Spinal cord (tissue), 9 donors: ENCODE measurements at regions not wholly inside any gene's neighbourhood (a gene's known extent, or its start where the extent isn't known, plus 50 kb on each side); places are given as distances from the start of the nearest gene placed in this dataset.

Experiments
- DNase-seq, 6 donors: peaks; one replicate each; pipeline versions ENCODE4 v3.0.0 to v3.0.0-alpha.2; 2013 to 2015; ENCODE audit warnings: low spot score in 6 of 6, low read depth in 4 of 6
- H3K27ac ChIP-seq: one replicate; pipeline ENCODE4 v1.5.1; 2013; ENCODE audit warnings: low read depth, low read length, control low read depth
- H3K27me3 ChIP-seq: one replicate; pipeline ENCODE4 v1.6.1; 2013; ENCODE audit warnings: low read length; ENCODE audit not compliant: control insufficient read depth, insufficient read depth
- H3K36me3 ChIP-seq: one replicate; pipeline ENCODE4 v1.6.1; 2013; ENCODE audit warnings: low read length; ENCODE audit not compliant: control insufficient read depth, insufficient read depth
- H3K4me1 ChIP-seq: one replicate; pipeline ENCODE4 v1.6.1; 2013; ENCODE audit warnings: low read length; ENCODE audit not compliant: control insufficient read depth, insufficient read depth
- H3K4me3 ChIP-seq: one replicate; pipeline ENCODE4 v1.5.1; 2013; ENCODE audit warnings: low read depth, low read length, control low read depth
- H3K9me3 ChIP-seq: one replicate; pipeline ENCODE4 v1.6.1; 2013; ENCODE audit warnings: low read length; ENCODE audit not compliant: control insufficient read depth, insufficient read depth
- WGBS: methylation state at CpG from one replicate; pipeline ENCODE4 v1.1.5; 2013; ENCODE audit warnings: missing lambda C conversion rate; ENCODE audit not compliant: insufficient coverage; 5-methylcytosine and 5-hydroxymethylcytosine counted together
- donor health status: healthy.

DNA sequence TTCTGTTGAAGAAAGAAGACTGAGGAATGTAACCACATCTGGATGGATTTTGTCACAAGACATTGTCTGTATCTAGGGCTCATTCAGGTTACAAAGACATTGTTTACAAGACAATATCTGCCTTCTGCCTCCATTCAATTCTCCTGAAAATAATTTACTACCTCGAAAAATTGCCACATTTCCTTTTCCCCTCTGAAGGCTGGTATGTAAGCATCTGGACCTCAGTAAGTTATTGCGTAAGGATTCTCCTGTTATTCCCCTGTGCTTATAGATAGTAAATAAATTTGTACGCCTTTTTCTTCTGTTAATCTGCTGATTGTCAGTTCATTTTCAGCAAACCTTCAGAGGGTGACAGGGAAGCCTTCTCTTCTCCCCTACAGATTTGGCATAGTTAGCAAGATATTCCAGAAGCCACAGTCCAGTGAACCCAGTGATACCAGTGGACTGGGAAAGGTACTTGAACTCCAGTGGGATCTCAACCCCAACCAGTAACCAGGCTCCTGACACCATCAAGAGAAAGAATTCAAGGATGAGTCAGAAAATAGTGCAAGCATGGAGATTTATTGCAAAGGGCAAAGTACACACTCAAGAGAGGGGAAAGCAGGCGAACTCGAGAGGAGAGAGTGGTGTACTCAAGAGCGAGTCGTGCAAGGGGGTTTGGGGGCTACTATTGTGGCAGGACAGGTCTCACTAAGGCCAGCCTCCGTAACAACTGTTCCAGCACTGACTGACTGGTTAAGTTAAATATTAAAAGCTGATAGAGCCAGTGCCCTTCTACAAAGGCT, 706.9 kb upstream of the GHITM start:
- Histone ChIP-seq H3K9me3 (no peaks in the 10 kb centered on the region), H3K4me3 (no peak overlapping the region), H3K27ac (no peak overlapping the region), H3K4me1 (no peaks in the 10 kb centered on the region), H3K27me3 (no peaks in the 10 kb centered on the region), H3K36me3 (no peaks in the 10 kb centered on the region)
- WGBS: 45% methylated on average over 6 of the region's 8 CpGs
- DNase-seq: no peak

DNA sequence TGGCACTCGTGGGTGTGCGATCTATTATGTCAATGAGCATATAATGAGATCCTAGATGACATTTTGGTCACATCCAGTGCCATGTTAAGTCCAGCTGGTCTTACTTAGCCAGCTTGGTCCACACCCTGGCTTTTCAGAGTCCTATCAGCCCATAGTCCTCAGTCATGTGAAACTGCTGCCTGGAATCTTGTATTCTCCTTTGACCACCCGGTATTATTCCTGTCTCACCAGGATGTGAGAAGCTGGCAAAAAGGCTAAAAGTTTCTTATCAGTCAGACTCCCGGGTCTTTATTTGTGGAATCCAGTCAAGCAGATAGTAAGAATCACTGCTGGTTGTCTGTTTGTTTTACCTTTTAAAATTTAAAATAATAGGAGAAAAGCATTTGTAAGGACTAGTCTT, 705.6 kb upstream of the GHITM start:
- Histone ChIP-seq H3K4me1 (no peaks in the 10 kb centered on the region), H3K36me3 (no peaks in the 10 kb centered on the region), H3K27ac (no peak overlapping the region), H3K27me3 (no peaks in the 10 kb centered on the region), H3K4me3 (no peak overlapping the region), H3K9me3 (no peaks in the 10 kb centered on the region)
- no peak for DNase-seq
- WGBS: 75% methylated on average over 3 of the region's 4 CpGs

DNA sequence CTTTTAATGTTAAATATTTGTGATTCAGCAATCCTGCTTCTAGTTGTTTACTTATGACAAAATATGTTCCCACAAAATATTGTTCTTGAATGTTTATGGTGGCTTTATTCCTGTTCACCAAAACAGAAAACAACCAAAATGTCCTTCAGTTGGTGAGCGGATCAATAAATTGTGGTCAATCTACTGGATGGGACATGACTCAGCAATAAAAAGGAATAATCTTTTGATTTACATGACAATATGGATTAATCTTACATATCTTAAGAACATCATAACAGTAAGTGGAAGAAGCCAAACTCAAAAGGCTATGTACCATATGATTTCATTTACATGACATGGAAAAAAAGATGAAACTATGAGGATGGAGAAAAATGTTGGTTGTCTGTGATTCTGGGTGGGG, 691.3 kb upstream of the GHITM start:
- no peak overlapping the region for H3K27ac ChIP-seq
- no peaks in the 10 kb centered on the region for H3K36me3 ChIP-seq
- H3K27me3 ChIP-seq: no peaks in the 10 kb centered on the region
- no peaks in the 10 kb centered on the region for H3K4me1 ChIP-seq
- no peak for DNase-seq
- WGBS: no CpG with 5 or more reads among the region's 1 CpG
- no peaks in the 10 kb centered on the region for H3K9me3 ChIP-seq
- no peak overlapping the region for H3K4me3 ChIP-seq

DNA sequence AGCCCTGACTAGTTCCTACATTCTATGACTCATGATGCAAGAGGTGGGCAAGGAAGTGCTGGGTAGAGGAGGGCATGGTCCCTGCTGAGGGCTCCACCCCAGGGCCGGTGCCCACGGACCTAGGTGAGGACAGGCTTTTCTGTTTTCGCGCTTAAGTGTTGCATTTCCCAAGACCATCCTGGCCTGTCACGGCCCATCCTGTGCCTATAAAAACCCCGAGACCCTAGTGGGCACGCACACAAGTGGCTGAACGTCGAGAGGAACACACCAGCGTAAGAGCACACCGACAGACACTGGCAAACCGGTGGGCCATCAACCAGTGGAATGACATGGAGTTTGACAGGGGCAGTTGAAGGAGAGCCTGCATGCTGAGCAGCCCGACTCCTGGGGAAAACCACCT, 680.7 kb upstream of the GHITM start:
- no peaks in the 10 kb centered on the region for H3K27me3 ChIP-seq

DNA sequence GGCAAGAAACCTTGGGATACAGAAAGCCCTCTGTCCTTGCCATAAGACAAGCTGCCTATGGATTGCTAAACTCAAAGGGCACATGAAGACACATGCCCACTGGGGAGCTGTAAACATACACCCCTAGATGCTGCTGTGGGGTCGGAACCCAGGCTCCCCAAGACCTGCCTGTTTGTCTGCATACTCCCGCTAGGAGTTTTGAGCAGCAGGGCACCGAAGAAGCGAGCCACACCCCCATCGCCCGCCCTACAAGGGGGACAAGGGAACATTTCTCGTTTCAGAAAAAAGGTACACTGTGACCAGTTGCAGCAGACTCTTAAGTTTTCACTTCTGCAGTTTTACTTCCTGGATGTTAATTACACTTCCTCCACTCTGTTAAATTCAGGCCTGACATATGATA, 680.2 kb upstream of the GHITM start:
- Histone ChIP-seq H3K27ac (no peak overlapping the region), H3K27me3 (no peaks in the 10 kb centered on the region), H3K9me3 (no peaks in the 10 kb centered on the region), H3K4me3 (no peak overlapping the region), H3K4me1 (no peaks in the 10 kb centered on the region), H3K36me3 (no peaks in the 10 kb centered on the region)
- WGBS: 94% methylated on average over 7 of the region's 7 CpGs
- DNase-seq: no peak

More for the DNA sequence above, 680.7 kb upstream of the GHITM start:
- DNase-seq: no peak
- Histone ChIP-seq H3K9me3 (no peaks in the 10 kb centered on the region), H3K27ac (no peak overlapping the region), H3K4me1 (no peaks in the 10 kb centered on the region), H3K36me3 (no peaks in the 10 kb centered on the region), H3K4me3 (no peak overlapping the region)
- whole genome bisulfite sequencing: 98% methylated on average over 13 of the region's 13 CpGs

DNA sequence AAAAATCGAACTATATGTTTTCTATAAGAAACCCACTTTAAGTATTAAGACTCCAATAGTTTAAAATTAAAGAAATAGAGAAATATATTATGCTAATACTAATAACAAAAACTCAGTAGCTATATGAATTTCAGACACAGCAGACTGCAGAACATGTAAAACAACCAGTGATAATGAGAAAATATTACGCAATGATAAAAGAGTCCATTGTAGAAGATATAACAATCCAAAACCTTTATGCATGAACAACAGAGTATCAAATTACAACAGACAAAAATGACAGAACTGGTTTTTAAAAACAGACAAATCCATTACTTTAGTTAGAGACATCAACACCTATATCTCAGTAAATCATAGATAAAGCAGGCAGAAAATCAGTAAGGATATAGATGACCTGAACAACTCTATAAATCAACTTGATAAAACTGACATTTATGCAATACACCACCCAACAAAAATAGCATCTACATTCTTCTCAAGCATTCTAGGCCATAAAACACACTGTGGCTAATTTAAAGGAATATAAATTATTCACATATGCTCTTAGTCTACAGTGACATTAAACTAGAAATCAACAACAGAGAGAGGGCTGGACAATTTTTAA, 669.5 kb upstream of the GHITM start:
- no CpG with 5 or more reads among the region's 2 CpGs for WGBS

DNA sequence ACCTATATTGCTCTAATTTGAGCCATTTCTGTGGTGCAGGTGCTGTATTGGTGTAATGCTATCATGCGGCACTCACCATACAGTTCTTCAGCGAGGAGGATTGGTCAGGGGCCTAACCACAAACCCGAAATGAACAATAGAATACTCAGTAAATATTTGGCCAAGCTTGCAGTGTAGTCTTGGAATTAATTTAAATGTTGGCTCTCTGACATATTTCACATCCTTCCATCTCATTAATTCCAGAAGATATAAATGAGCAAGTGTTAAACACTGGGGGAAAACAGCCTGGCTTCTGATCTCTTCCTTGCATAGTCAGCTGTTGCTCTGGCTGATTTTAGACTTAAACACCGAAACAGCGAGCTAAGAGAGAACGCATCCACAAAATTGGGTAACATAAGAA, 663.1 kb upstream of the GHITM start:
- H3K9me3 ChIP-seq: no peaks in the 10 kb centered on the region
- DNase-seq: no peak
- H3K27ac ChIP-seq: no peak overlapping the region
- no peaks in the 10 kb centered on the region for H3K4me1 ChIP-seq
- H3K36me3 ChIP-seq: no peaks in the 10 kb centered on the region
- no CpG with 5 or more reads among the region's 6 CpGs for WGBS
- no peak overlapping the region for H3K4me3 ChIP-seq
- H3K27me3 ChIP-seq: no peaks in the 10 kb centered on the region

More for the DNA sequence above, 669.5 kb upstream of the GHITM start:
- DNase-seq: no peak
- no peak overlapping the region for H3K4me3 ChIP-seq
- no peaks in the 10 kb centered on the region for H3K27me3 ChIP-seq
- no peak overlapping the region for H3K27ac ChIP-seq
- H3K4me1 ChIP-seq: no peaks in the 10 kb centered on the region
- H3K36me3 ChIP-seq: no peaks in the 10 kb centered on the region
- no peaks in the 10 kb centered on the region for H3K9me3 ChIP-seq

DNA sequence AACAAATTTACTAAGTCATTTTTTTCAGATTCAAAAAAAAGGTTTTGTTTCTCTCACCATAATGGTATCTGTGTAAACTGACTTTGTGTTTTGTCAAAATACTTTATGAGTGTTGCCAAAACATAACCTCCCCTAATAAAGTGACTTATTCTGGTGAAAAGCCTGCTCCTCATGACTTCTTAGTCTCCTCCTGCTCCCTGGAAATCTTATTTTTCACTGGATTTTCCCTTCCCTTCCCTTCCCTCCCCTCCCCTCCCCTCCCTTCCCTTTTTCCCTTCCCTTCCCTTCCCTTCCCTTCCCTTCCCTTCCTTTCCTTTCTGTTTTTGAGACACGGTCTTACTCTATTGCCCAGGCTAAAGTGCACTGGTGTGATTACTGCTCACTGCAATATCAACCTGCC, 650.1 kb upstream of the GHITM start:
- DNase-seq: no peak
- WGBS: 80% methylated on average over 1 of the region's 1 CpG
- Histone ChIP-seq H3K4me3 (no peak overlapping the region), H3K36me3 (no peaks in the 10 kb centered on the region), H3K27ac (no peak overlapping the region), H3K4me1 (no peaks in the 10 kb centered on the region), H3K27me3 (no peaks in the 10 kb centered on the region), H3K9me3 (no peaks in the 10 kb centered on the region)

DNA sequence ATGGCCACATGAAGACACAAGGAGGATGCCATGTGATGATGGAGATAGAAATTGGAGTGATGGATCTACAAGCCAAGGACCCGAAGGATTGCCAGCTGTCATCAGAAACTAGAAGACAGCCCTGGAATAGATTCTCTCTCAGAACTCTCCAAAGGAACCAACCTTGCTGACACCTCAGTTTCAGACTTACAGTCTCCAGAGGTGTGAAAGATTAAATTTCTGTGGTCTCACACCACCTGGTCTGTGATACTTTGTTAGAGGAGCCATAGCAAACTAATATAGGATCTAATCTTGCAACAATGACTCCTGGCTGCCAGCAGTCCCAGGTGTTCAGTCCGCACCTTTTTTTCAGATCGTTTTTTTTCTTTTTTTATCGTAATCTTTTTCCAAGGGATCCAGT, 647.3 kb upstream of the GHITM start:
- WGBS: 97% methylated on average over 3 of the region's 4 CpGs
- H3K4me3 ChIP-seq: no peak overlapping the region
- H3K4me1 ChIP-seq: no peaks in the 10 kb centered on the region
- H3K27ac ChIP-seq: no peak overlapping the region
- H3K36me3 ChIP-seq: no peaks in the 10 kb centered on the region
- H3K9me3 ChIP-seq: no peaks in the 10 kb centered on the region
- H3K27me3 ChIP-seq: no peaks in the 10 kb centered on the region
- DNase-seq: no peak

DNA sequence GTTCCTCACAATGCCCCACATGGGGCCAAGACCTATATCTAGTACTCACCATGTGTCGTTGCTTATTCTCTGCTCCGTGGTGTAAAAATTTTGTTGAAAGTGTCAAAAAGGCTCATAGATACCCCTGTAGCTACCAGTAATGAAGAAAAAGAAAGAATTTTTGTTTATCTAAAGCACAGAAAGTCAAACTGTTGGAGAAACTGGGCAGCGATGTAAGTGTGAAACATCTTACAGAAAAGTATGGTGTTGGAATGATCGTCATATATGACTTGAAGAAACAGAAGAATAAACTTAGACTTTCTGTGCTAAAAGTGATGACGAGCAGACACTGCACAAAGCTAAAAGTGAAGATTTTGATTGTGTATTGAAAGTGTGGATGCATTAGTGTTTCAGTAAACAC, 626.6 kb upstream of the GHITM start:
- WGBS: 98% methylated on average over 3 of the region's 5 CpGs
- no peak overlapping the region for H3K4me3 ChIP-seq
- H3K36me3 ChIP-seq: no peaks in the 10 kb centered on the region
- no peaks in the 10 kb centered on the region for H3K9me3 ChIP-seq
- H3K27me3 ChIP-seq: no peaks in the 10 kb centered on the region
- no peaks in the 10 kb centered on the region for H3K4me1 ChIP-seq
- peak in 1 of 6 donors; percentile 32 for DNase-seq
- no peak overlapping the region for H3K27ac ChIP-seq
